Panc1 (cell line): ENCODE measurements at regions not wholly inside any gene's neighbourhood (a gene's known extent, or its start where the extent isn't known, plus 50 kb on each side); places are given as distances from the start of the nearest gene placed in this dataset.

Experiments used
- ATAC-seq: fragments of 200-7000 bp; cut with Tn5 transposase; 2 replicates; pipeline ENCODE4 v1.9.1; 2020; ENCODE audit warnings: mild to moderate bottlenecking, moderate library complexity
- BruUV-seq: library from RNA; stranded (reverse); fragments of 400-500 nt; replicated peaks from 2 replicates; lab custom pipeline; 2021; lab: Mats Ljungman, UMichigan
- CTCF ChIA-PET: fragments of 300-600 bp; sonication (Branson Sonifier 250); formaldehyde crosslinking; loops from one replicate; lab custom pipeline; 2022; ENCODE audit warnings: antibody characterized with exemption; lab: Charles Lee
- POLR2A ChIA-PET: fragments of 300-600 bp; sonication (Branson Sonifier 250); formaldehyde crosslinking; loops from one replicate; lab custom pipeline; 2022; ENCODE audit warnings: antibody characterized with exemption; lab: Charles Lee
- DNase-seq: peaks from one replicate; pipeline ENCODE4 v3.0.0-alpha.2; 2010; ENCODE audit warnings: low read depth, low spot score
- H3K27ac ChIP-seq: 2 replicates; pipeline ENCODE4 v1.5.1; 2011; ENCODE audit warnings: mild to moderate bottlenecking, low read length, inconsistent platforms
- H3K27me3 ChIP-seq: fragments of 200-500 bp; sonication (Bioruptor generic); 2 replicates; pipeline ENCODE4 v1.6.0; 2014; ENCODE audit warnings: low read length, inconsistent platforms; ENCODE audit not compliant: control insufficient read depth, insufficient read depth
- H3K36me3 ChIP-seq: fragments of 200-500 bp; sonication (Bioruptor generic); 2 replicates; pipeline ENCODE4 v1.5.1; 2014; ENCODE audit warnings: inconsistent platforms, mild to moderate bottlenecking, low read length, moderate library complexity; ENCODE audit not compliant: control insufficient read depth, insufficient read depth
- H3K4me1 ChIP-seq: 2 replicates; pipeline ENCODE4 v1.5.1; 2011; ENCODE audit warnings: inconsistent platforms, mild to moderate bottlenecking, low read length, moderate library complexity; ENCODE audit not compliant: control insufficient read depth, insufficient read depth
- H3K4me3 ChIP-seq, 2 experiments: 2 replicates each; pipeline ENCODE4 v1.5.1; 2011 to 2012; ENCODE audit warnings: low read depth in 2 of 2, low read length in 2 of 2, mild to moderate bottlenecking in 2 of 2, inconsistent platforms in 1 of 2, moderate library complexity in 1 of 2
- H3K9me3 ChIP-seq: fragments of 200-500 bp; sonication (Bioruptor generic); 2 replicates; pipeline ENCODE4 v1.5.1; 2014; ENCODE audit warnings: low read depth, mild to moderate bottlenecking, inconsistent platforms, low read length, moderate library complexity; ENCODE audit not compliant: control insufficient read depth, insufficient read depth
- CTCF ChIP-seq: fragments of 450-650 bp; IDR thresholded peaks from 2 replicates; pipeline ENCODE4 v1.5.1; 2017; ENCODE audit warnings: mild to moderate bottlenecking
- POLR2AphosphoS5 ChIP-seq: IDR thresholded peaks from 2 replicates; pipeline ENCODE4 v1.6.1; 2012; ENCODE audit warnings: mild to moderate bottlenecking, low read depth, low read length, moderate library complexity
- REST ChIP-seq, 2 experiments: IDR thresholded peaks; 2 replicates each; pipeline ENCODE4 v1.6.1; 2011 to 2012; ENCODE audit warnings: low read depth in 2 of 2, control low read depth in 1 of 2, low read length in 1 of 2, mild to moderate bottlenecking in 1 of 2, moderate library complexity in 1 of 2; ENCODE audit not compliant: insufficient read depth in 1 of 2
- SIN3A ChIP-seq: IDR thresholded peaks from 2 replicates; pipeline ENCODE4 v1.6.1; 2012; ENCODE audit warnings: low read depth, mild to moderate bottlenecking, low read length, moderate library complexity, borderline replicate concordance; ENCODE audit not compliant: insufficient read depth
- TCF7L2 ChIP-seq: IDR thresholded peaks from 2 replicates; pipeline ENCODE4 v1.6.1; 2011; ENCODE audit warnings: mild to moderate bottlenecking, low read depth, low read length, inconsistent platforms
- in situ Hi-C: cut with HindIII; loops from 2 replicates; pipeline ENCODE4 v1.10.0; 2016; ENCODE audit warnings: low sequenced_read_pairs, low pct_unique_long_range_greater_than_20kb
- intact Hi-C: fragments of 100-400 bp; cut with micrococcal nuclease; formaldehyde crosslinking; loops from one replicate; pipeline ENCODE4 v1.10.0; 2022; ENCODE audit not compliant: unreplicated experiment

- Histone ChIP-seq H3K9me3 (no peaks in the 10 kb centered on the region), H3K36me3 (no peaks in the 10 kb centered on the region), H3K4me1 (no peaks in the 10 kb centered on the region), H3K27ac (no peak overlapping the region), H3K27me3 (no peaks in the 10 kb centered on the region; the same call in none of the 2 replicates), H3K4me3 (no peak overlapping the region)
- DNase-seq (no peak), ATAC-seq (no peak)
- ChIA-PET CTCF (no interaction called here), POLR2A (no interaction called here)
- intact Hi-C loops, result no loop called here
- no TSS peak for BruUV-seq
- in situ Hi-C loops, result no loop called here
- TF ChIP-seq TCF7L2 (no peak), REST (IDR thresholded peaks at IDR 0.05; ENCODE audit: insufficient read depth in 1 of 2, low read depth in 2 of 2, low read length in 1 of 2) (no peak), SIN3A (no peak), CTCF (no peak), POLR2AphosphoS5 (no peak)
These were observed 95.5 kb upstream of the WDFY3 start for GRCh38 chr4:85061974-85062373.

GRCh38 chr4:85062466-85062865, 96.0 kb upstream of the WDFY3 start:
- ChIA-PET POLR2A (interaction anchor here (0.6 kb wide), 1 partner anchor 911 kb away, joined by 4 read pairs; no protein-coding TSS in a partner anchor), CTCF (no interaction called here)
- intact Hi-C loops (no loop called here), in situ Hi-C loops (no loop called here)
- no TSS peak for BruUV-seq
- Histone ChIP-seq H3K9me3 (no peaks in the 10 kb centered on the region), H3K4me3 (no peak overlapping the region), H3K27me3 (no peaks in the 10 kb centered on the region; the same call in none of the 2 replicates), H3K27ac (no peak overlapping the region), H3K36me3 (no peaks in the 10 kb centered on the region), H3K4me1 (no peaks in the 10 kb centered on the region)
- TF ChIP-seq SIN3A, result no peak
- no peak for TF ChIP-seq TCF7L2
- TF ChIP-seq REST (IDR thresholded peaks at IDR 0.05; ENCODE audit: insufficient read depth in 1 of 2, low read depth in 2 of 2, low read length in 1 of 2), result no peak
- no peak for TF ChIP-seq POLR2AphosphoS5
- no peak for TF ChIP-seq CTCF
- DNase-seq, result no peak
- ATAC-seq, result no peak
